HT1080 (cell line): ENCODE measurements at regions not wholly inside any gene's neighbourhood (a gene's known extent, or its start where the extent isn't known, plus 50 kb on each side); places are given as distances from the start of the nearest gene placed in this dataset.

Experiments used
- DNase-seq: peaks from one replicate; pipeline ENCODE4 v3.0.0-alpha.2; 2015; ENCODE audit warnings: low read depth

DNA sequence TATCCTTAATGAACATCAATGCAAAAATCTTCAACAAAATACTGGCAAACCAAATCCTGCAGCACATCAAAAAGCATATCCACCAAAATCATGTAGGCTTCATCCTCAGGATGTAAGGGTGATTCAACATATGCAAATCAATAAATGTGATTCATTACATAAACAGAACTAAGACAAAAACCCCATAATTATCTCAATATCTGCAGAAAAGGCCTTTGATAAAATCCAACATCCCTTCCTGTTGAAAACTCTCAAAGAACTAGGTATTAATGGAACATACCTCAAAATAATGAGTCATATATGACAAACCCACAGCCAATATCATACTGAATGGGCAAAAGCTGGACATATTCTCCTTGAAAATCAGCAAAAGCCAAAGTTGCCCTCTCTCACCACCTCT, 54.6 kb upstream of the DEPDC1 start:
- DNase-seq: peak; percentile 84

- no peak for DNase-seq
These were observed 61.6 kb upstream of the DEPDC1 start for GRCh38 chr1:68558321-68559026.

DNA sequence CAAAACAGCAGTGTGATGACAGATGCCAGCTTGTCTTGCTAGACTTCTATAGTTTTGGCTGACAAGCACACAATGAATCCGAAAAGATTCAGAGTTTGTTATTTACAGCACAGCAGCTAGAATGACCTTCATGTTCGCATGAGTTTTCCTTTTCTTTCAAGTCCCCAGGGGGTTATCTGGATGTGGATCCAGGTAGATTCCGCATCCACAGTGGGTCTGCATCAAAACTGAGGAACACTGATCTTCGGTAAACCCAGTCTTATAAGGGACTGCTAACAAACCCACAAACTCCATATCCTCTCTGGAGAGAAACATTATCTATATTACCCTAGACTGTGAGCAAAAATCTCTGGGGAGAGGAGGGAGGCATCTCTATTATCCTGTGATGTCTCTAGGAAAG, 69.0 kb upstream of the DEPDC1 start:
- no peak for DNase-seq

GRCh38 chr1:68570871-68571270, 74.0 kb upstream of the DEPDC1 start:
- no peak for DNase-seq

DNA sequence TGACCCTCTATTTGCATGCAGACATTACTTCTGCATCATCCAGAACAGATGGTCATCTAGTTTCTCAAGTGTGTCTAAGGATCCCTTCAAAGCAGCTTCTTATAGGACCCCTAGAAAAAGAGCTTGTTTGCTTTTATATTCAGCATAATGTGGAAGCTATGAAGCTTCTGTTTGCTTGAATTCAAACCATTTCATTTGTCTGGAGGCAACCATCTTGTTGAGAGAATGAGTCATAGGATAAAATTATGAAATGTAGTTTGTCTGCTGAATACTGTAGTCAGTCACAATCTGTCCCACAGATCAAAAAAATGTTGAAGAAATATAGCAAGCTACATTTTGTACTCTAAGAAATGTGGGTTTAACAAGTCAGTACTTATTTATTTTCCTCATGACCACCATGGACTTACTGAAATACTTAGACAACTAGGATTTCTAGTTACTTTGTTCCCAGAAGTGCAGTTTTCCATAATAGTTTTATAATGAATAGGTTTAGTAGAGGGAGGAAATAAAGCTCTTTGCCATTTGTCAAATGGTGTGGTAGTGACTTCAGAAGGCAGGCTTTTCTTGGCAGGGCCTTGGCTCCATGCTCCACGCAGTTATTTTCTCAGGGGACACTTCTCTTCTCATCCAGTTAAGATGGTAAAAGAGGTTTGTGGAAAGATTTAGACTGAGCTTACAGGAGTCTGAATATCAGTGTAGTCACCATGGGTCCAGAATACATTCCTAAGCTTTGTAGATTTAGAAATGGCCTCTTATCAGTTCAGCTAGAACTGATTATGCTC, 74.8 kb upstream of the DEPDC1 start:
- DNase-seq: peak; percentile 15

GRCh38 chr1:68585351-68585750, 88.5 kb upstream of the DEPDC1 start:
- no peak for DNase-seq

- DNase-seq: no peak
These were observed 89.9 kb upstream of the DEPDC1 start for GRCh38 chr1:68586766-68587165.

DNA sequence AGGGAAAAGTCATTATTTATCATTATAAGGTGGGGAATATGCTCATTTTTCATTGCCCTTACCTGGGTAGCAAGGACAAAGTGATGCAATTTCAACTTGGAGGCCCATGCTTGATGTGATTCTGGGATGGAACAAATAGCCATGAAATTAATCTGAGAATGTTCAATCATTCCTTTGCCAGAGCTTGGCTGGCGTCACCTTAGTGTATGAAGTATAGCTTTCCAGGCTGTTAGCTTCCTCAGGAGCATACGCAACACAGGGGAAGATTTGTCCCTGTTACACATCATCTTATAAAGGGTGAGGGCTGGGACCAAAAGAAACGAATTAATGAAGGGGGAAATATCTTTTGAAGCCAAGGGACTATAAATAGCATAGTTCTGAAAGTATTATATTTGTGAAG, 91.4 kb upstream of the DEPDC1 start:
- no peak for DNase-seq

- DNase-seq: peak; percentile 20
These were observed 93.6 kb upstream of the DEPDC1 start for GRCh38 chr1:68590473-68590872.

DNA sequence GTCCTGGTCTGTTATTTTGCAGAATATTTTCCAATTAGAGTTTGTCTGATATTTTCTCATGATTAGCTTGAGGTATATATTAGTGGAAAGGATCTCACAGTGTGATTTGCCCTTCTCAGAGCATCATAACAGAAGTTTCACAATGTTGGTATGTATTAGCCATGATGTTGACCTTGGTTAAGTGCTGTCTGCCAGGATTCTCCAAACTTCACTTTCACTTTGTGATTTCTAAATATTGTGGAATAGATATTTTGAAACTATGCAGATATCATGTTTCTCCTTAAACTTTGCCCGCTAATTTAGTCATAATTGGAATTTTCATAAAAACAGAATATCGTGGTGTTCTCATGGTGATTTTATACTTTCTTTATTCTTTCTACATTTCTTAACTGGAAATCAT, 98.0 kb upstream of the DEPDC1 start:
- DNase-seq: no peak

- DNase-seq: peak; percentile 38
These were observed 103.3 kb upstream of the DEPDC1 start for GRCh38 chr1:68600049-68600661.

DNA sequence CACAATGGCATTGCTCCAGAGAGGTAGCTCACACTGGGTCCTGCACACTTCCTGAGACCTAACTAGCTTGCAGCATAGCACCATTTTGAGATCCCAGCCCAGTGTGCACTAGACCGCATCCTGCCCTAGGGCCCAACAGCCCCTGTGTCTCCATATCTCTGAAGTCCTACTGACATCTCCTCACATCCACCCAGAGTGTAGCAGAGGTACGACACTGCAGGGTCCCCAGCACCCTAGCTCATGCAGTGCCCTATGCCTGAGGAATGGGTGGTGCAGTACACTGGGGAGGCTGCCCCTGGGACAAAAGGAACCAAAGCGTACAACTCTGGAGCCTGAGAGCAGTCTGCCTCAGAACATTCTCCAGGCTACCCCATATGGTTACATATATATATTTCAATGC, 111.4 kb upstream of the DEPDC1 start:
- DNase-seq: no peak

- DNase-seq: no peak
These were observed 118.4 kb upstream of the DEPDC1 start for GRCh38 chr1:68615312-68615711.

DNA sequence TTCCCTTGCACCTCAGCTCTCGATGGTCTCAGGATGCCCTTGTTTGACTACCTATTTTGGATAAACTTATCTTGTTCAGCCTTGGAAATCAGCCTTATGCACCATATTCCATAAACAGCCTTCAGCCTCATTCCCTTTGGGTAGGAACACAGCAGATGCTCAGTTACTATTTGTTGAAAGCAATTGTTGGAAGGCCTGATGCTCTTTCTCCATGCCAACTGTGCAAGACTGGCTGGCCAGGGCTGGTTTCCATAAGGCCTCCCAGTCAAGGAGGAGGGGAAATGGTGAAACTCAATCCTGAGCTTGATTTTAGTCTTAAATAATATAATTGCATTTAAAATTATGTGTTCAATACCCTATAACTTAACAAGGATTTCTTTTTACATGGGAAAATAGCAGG, 121.1 kb upstream of the DEPDC1 start:
- DNase-seq: no peak

GRCh38 chr1:68620571-68620970, 123.7 kb upstream of the DEPDC1 start:
- no peak for DNase-seq

- DNase-seq: no peak
These were observed 126.8 kb upstream of the DEPDC1 start for GRCh38 chr1:68623700-68624099.

GRCh38 chr1:68624233-68624632, 127.4 kb upstream of the DEPDC1 start:
- peak; percentile 79 for DNase-seq

- no peak for DNase-seq
These were observed 128.7 kb upstream of the DEPDC1 start for GRCh38 chr1:68625624-68626023.

GRCh38 chr1:68633141-68633919, 136.4 kb upstream of the DEPDC1 start:
- DNase-seq: peak; percentile 12

DNA sequence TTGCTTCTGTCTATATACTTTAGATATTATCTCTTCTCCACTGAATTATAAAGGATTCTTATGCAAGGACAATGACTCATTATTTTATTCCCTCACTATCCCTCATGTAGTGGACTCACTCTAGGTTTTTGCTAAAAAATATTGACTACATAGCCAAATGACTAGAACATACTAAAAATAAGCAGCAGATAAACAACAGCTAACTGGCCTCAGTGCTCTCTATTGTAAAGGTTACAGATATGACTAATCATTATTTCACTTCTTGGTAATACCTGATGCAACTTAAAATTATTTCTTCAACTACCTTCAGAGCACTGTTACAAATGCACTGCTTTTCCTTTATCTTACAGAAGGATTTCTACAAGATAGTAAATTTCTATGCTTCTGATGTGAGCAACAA, 147.6 kb upstream of the DEPDC1 start:
- no peak for DNase-seq

- DNase-seq: no peak
These were observed 154.2 kb upstream of the DEPDC1 start for GRCh38 chr1:68651115-68651514.

- DNase-seq: no peak
These were observed 157.0 kb upstream of the DEPDC1 start for GRCh38 chr1:68653882-68654281.
